K562 (cell line): ENCODE measurements at regions not wholly inside any gene's neighbourhood (a gene's known extent, or its start where the extent isn't known, plus 50 kb on each side); places are given as distances from the start of the nearest gene placed in this dataset.
A peak's percentile ranks its signal among the peaks of the same experiment; 100 is the strongest.

Experiments
- ATAC-seq: fragments of 200-7000 bp; cut with Tn5 transposase; 3 replicates; pipeline ENCODE4 v1.9.1; 2020; ENCODE audit warnings: moderate library complexity
- BruUV-seq: library from RNA; stranded (reverse); fragments of 400-500 nt; replicated peaks from 2 replicates; lab custom pipeline; 2021; lab: Mats Ljungman, UMichigan
- CTCF ChIA-PET: fragments of 300-600 bp; formaldehyde crosslinking; extraction: SDS; loops from one replicate; lab custom pipeline; 2021; ENCODE audit warnings: low intra/inter-chr PET ratio; lab: Yijun Ruan, JAX
- POLR2A ChIA-PET: fragments of 300-600, 350-650 bp; sonication (Branson Sonifier 250); formaldehyde crosslinking; extraction: SDS; loops from one replicate; lab custom pipeline; 2021; ENCODE audit warnings: antibody characterized with exemption, inconsistent platforms; lab: Yijun Ruan, JAX
- DNase-seq, 4 experiments: peaks; one replicate each; pipeline versions ENCODE4 v3.0.0 to v3.0.0-alpha.2; 2011 to 2018; ENCODE audit warnings: low spot score in 3 of 4, mixed read lengths in 3 of 4; ENCODE audit errors: extremely low read depth in 1 of 4
- FAIRE-seq: peaks from 2 replicates; lab custom pipeline; 2011; peaks lifted over from hg19 to GRCh38; lab: Jason Lieb, UNC
- H2AFZ ChIP-seq: 2 replicates; pipeline ENCODE4 v1.6.0; 2011; ENCODE audit warnings: low read depth, low read length, control low read depth, inconsistent platforms
- H3K27ac ChIP-seq: fragments of 200-600 bp; 3 replicates; pipeline ENCODE4 v1.8.0; 2011; ENCODE audit warnings: low read depth, mild to moderate bottlenecking, control low read depth, inconsistent platforms, low read length, moderate library complexity, mixed read lengths; ENCODE audit errors: extremely low read depth
- H3K27me3 ChIP-seq, 2 experiments: fragments of 300-600 bp in 1 of 2; 2 replicates in 1 of 2; 3 replicates in 1 of 2; pipeline versions ENCODE4 v1.6.0 to v1.8.0; 2011; ENCODE audit warnings: inconsistent platforms in 2 of 2, low read length in 2 of 2, mild to moderate bottlenecking in 1 of 2, mixed read lengths in 1 of 2, moderate library complexity in 1 of 2; ENCODE audit not compliant: control insufficient read depth in 2 of 2, insufficient read depth in 2 of 2
- H3K36me3 ChIP-seq: fragments of 300-600 bp; 3 replicates; pipeline ENCODE4 v1.8.0; 2011; ENCODE audit warnings: mild to moderate bottlenecking, low read length, inconsistent platforms; ENCODE audit not compliant: control insufficient read depth, insufficient read depth
- H3K4me1 ChIP-seq, 2 experiments: fragments of 200-600 bp in 1 of 2; replicated peaks in 1 of 2; 2 replicates in 1 of 2; 3 replicates in 1 of 2; pipeline versions ENCODE4 v1.5.1 to v1.8.0; 2011; ENCODE audit warnings: inconsistent platforms in 2 of 2, low read length in 2 of 2, mild to moderate bottlenecking in 1 of 2, mixed read lengths in 1 of 2, moderate library complexity in 1 of 2; ENCODE audit not compliant: control insufficient read depth in 2 of 2, insufficient read depth in 2 of 2
- H3K4me2 ChIP-seq: 2 replicates; pipeline ENCODE4 v1.6.1; 2011; ENCODE audit warnings: low read length, control low read depth, inconsistent platforms, mixed read lengths; ENCODE audit not compliant: insufficient read depth
- H3K4me3 ChIP-seq: fragments of 200-600 bp; sonication (generic), shearing (Covaris generic); 2 replicates; pipeline ENCODE4 v1.5.1; 2016; ENCODE audit warnings: control low read depth, inconsistent platforms
- H3K79me2 ChIP-seq: fragments of 200-600 bp; 3 replicates; pipeline ENCODE4 v1.8.0; 2011; ENCODE audit warnings: low read length, inconsistent platforms; ENCODE audit not compliant: control insufficient read depth, insufficient read depth
- H3K9ac ChIP-seq, 2 experiments: 2 replicates each; pipeline versions ENCODE4 v1.6.0 to v1.6.1; 2011; ENCODE audit warnings: low read depth in 2 of 2, low read length in 2 of 2, control low read depth in 1 of 2, inconsistent platforms in 1 of 2, mild to moderate bottlenecking in 1 of 2, mixed read lengths in 1 of 2; ENCODE audit not compliant: insufficient read depth in 1 of 2
- H3K9me1 ChIP-seq: one replicate; pipeline ENCODE4 v1.6.0; 2011; ENCODE audit warnings: inconsistent platforms, mild to moderate bottlenecking, low read length, moderate library complexity; ENCODE audit not compliant: control insufficient read depth, insufficient read depth
- H3K9me3 ChIP-seq: replicated peaks from 2 replicates; pipeline ENCODE4 v1.5.1; 2011; ENCODE audit warnings: low read depth, low read length, inconsistent platforms; ENCODE audit not compliant: control insufficient read depth, insufficient read depth
- H4K20me1 ChIP-seq: replicated peaks from 2 replicates; pipeline ENCODE4 v1.6.1; 2011; ENCODE audit warnings: low read length, inconsistent platforms, mixed read lengths; ENCODE audit not compliant: control insufficient read depth, insufficient read depth
- CEBPG ChIP-seq, 3 experiments: fragments of 200-800 bp in 1 of 3; sonication (Bioruptor generic) in 1 of 3; sonication (generic) in 1 of 3; formaldehyde crosslinking in 1 of 3; IDR thresholded peaks in 2 of 3; conservative IDR thresholded peaks in 1 of 3; 2 replicates each; pipeline versions ENCODE4 v1.6.1 to v1.8.0; 2016 to 2022; ENCODE audit warnings: missing compliant biosample characterization in 2 of 3, missing genetic modification characterization in 2 of 3, mild to moderate bottlenecking in 1 of 3, missing genetic modification reagents in 1 of 3
- NBN ChIP-seq: fragments of 450-650 bp; IDR thresholded peaks from 2 replicates; pipeline ENCODE4 v1.6.1; 2016; ENCODE audit warnings: low read depth, mild to moderate bottlenecking
- TGIF2 ChIP-seq: sonication (generic); formaldehyde crosslinking; IDR thresholded peaks from 2 replicates; pipeline ENCODE4 v1.8.1; 2022; ENCODE audit warnings: mild to moderate bottlenecking, missing genetic modification reagents, moderate library complexity
- XRCC5 ChIP-seq: fragments of 200-400 bp; formaldehyde crosslinking; IDR thresholded peaks from 2 replicates; pipeline ENCODE4 v1.6.1; 2017; ENCODE audit warnings: low read depth, mild to moderate bottlenecking, low read length
- ZNF146 ChIP-seq: IDR thresholded peaks from one replicate; pipeline ENCODE4 v1.6.1; 2018; ENCODE audit warnings: missing compliant biosample characterization; ENCODE audit not compliant: unreplicated experiment
- in situ Hi-C: fragments of 300-500 bp; cut with MboI; formaldehyde crosslinking; loops from 4 replicates; pipeline ENCODE4 v1.15.0; 2018; ENCODE audit warnings: inconsistent platforms, mixed read lengths
- intact Hi-C: fragments of 100-400 bp; cut with micrococcal nuclease; formaldehyde crosslinking; loops from 2 replicates; pipeline ENCODE4 v1.14.2; 2022
- TF ChIP-seq, protein P1 (sequence below), 2 experiments: fragments of 450-650 bp; IDR thresholded peaks; 2 replicates each; pipeline ENCODE4 v1.6.1; 2016
- TF ChIP-seq, protein P2 (sequence below), 2 experiments: fragments of 450-650 bp in 1 of 2; sonication (generic) in 1 of 2; formaldehyde crosslinking in 1 of 2; IDR thresholded peaks in 1 of 2; conservative IDR thresholded peaks in 1 of 2; 2 replicates each; pipeline versions ENCODE4 v1.6.1 to v1.8.1; 2016 to 2023; ENCODE audit warnings: mild to moderate bottlenecking in 2 of 2, moderate library complexity in 2 of 2, inconsistent platforms in 1 of 2, missing genetic modification reagents in 1 of 2

GRCh38 chr14:37723515-37723914 lies 128.1 kb downstream of the TTC6 start (continued):
- TF ChIP-seq XRCC5 (no peak), ZNF146 (CRISPR knock-in tag) (no peak)

DNA sequence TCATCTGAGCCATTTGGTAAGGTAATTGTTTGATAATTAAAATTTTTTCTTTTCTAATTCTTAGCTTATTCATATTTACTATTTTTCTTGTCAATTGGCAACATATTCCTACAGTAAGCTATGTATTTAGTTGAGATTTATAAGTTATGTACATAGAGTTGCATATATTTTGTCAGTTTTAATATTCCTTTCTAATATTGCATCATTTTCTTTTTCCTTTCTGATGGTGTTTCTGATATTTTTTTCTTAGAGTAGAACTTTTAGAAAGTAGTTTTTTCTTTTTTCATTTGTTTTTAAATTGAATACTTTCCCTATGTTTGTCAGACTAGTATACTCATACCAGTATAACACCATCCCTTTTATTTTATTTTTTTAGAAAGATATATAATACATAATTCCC lies 131.3 kb downstream of the TTC6 start:
- Histone ChIP-seq H2AFZ (no peak overlapping the region), H3K79me2 (no peaks in the 10 kb centered on the region), H3K27me3 (no peaks in the 10 kb centered on the region), H3K9me1 (no peaks in the 10 kb centered on the region), H3K4me2 (no peak overlapping the region), H3K36me3 (no peaks in the 10 kb centered on the region), H3K4me3 (no peak overlapping the region), H3K27ac (no peak overlapping the region), H3K9ac (no peak overlapping the region), H3K9me3 (no peaks in the 10 kb centered on the region), H4K20me1 (no peaks in the 10 kb centered on the region), H3K4me1 (no peaks in the 10 kb centered on the region)
- ATAC-seq (no peak), DNase-seq (no peak), FAIRE-seq (no peak)
- ChIA-PET POLR2A (no interaction called here), CTCF (no interaction called here)
- intact Hi-C loops, result no loop called here
- no peak for TF ChIP-seq CEBPG (CRISPR knock-in tag; IDR thresholded peaks at IDR 0.05)
- peak in 1 of 2 experiments; percentile 70; a peak in 2 of 4 replicates for TF ChIP-seq CEBPG (tag; conservative IDR thresholded peaks at IDR 0.05 in 1 of 2, IDR thresholded peaks at IDR 0.05 in 1 of 2)
- no peak for TF ChIP-seq NBN
- TF ChIP-seq, protein P1, sequence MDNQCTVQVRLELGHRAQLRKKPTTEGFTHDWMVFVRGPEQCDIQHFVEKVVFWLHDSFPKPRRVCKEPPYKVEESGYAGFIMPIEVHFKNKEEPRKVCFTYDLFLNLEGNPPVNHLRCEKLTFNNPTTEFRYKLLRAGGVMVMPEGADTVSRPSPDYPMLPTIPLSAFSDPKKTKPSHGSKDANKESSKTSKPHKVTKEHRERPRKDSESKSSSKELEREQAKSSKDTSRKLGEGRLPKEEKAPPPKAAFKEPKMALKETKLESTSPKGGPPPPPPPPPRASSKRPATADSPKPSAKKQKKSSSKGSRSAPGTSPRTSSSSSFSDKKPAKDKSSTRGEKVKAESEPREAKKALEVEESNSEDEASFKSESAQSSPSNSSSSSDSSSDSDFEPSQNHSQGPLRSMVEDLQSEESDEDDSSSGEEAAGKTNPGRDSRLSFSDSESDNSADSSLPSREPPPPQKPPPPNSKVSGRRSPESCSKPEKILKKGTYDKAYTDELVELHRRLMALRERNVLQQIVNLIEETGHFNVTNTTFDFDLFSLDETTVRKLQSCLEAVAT (IDR thresholded peaks at IDR 0.05), result no peak
- TF ChIP-seq, protein P2, sequence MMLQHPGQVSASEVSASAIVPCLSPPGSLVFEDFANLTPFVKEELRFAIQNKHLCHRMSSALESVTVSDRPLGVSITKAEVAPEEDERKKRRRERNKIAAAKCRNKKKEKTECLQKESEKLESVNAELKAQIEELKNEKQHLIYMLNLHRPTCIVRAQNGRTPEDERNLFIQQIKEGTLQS (IDR thresholded peaks at IDR 0.05), result peak; percentile 19; the same call in 1 of the 2 replicates
- TF ChIP-seq, protein P2 (CRISPR knock-in tag; conservative IDR thresholded peaks at IDR 0.05), result no peak
- TF ChIP-seq TGIF2, result no peak
- BruUV-seq, result no TSS peak
- in situ Hi-C loops, result no loop called here
